ENCODE measurements at regions not wholly inside any gene's neighbourhood (a gene's known extent, or its start where the extent isn't known, plus 50 kb on each side); places are given as distances from the start of the nearest gene placed in this dataset.

DNA sequence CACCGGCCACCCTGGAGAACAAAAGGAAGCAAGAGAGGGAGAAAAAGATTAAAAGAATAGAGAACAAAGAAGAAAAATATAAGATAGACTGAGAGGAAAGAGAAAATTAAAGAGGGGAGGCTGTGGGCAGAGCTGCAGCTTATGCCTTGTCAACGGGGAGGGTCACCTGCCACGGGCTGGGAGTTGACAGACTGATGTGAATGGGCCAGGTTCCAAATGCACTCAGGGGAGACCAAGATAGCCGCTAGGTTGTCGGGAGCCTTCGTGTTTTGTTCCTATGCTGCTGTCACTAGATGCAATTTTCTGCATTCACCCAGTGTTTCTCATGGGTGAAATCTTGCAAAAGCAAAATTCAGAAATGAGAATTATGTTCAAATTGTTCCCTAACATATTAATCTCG lies 119.6 kb upstream of the MTHFD1L start:
- ATAC-seq (ENCODE audit: insufficient read depth, low read depth) (no peak), DNase-seq (no peak)
- no peak for TF ChIP-seq EZH2 (IDR thresholded peaks at IDR 0.05; ENCODE audit: borderline replicate concordance, low read depth, low read length, severe bottlenecking)
- TF ChIP-seq, protein P1, sequence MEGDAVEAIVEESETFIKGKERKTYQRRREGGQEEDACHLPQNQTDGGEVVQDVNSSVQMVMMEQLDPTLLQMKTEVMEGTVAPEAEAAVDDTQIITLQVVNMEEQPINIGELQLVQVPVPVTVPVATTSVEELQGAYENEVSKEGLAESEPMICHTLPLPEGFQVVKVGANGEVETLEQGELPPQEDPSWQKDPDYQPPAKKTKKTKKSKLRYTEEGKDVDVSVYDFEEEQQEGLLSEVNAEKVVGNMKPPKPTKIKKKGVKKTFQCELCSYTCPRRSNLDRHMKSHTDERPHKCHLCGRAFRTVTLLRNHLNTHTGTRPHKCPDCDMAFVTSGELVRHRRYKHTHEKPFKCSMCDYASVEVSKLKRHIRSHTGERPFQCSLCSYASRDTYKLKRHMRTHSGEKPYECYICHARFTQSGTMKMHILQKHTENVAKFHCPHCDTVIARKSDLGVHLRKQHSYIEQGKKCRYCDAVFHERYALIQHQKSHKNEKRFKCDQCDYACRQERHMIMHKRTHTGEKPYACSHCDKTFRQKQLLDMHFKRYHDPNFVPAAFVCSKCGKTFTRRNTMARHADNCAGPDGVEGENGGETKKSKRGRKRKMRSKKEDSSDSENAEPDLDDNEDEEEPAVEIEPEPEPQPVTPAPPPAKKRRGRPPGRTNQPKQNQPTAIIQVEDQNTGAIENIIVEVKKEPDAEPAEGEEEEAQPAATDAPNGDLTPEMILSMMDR (IDR thresholded peaks at IDR 0.05; ENCODE audit: borderline replicate concordance, extremely low read depth, low read length, poor library complexity, severe bottlenecking): no peak
- Histone ChIP-seq H3K27me3 (ENCODE audit: insufficient read depth, low read length, poor library complexity) (peaks cover 14% of the 10 kb centered on the region), H3K4me1 (ENCODE audit: insufficient read depth, low read length) (no peaks in the 10 kb centered on the region), H3K4me3 (ENCODE audit: low read depth in 1 of 2, low read length in 2 of 2) (no peak overlapping the region), H3K9me3 (ENCODE audit: insufficient read depth, low read length, severe bottlenecking) (no peaks in the 10 kb centered on the region), H3K36me3 (ENCODE audit: insufficient read depth, low read length) (no peaks in the 10 kb centered on the region), H3K27ac (ENCODE audit: low read length) (no peak overlapping the region), H4K20me1 (ENCODE audit: insufficient read depth, low read length) (no peaks in the 10 kb centered on the region), H3K9ac (ENCODE audit: low read depth, low read length) (no peak overlapping the region), H3K79me2 (ENCODE audit: insufficient read depth, low read length) (no peaks in the 10 kb centered on the region), H3K4me2 (ENCODE audit: insufficient read depth, low read length) (no peak overlapping the region), H2AFZ (ENCODE audit: low read depth, low read length) (no peak overlapping the region)

DNA sequence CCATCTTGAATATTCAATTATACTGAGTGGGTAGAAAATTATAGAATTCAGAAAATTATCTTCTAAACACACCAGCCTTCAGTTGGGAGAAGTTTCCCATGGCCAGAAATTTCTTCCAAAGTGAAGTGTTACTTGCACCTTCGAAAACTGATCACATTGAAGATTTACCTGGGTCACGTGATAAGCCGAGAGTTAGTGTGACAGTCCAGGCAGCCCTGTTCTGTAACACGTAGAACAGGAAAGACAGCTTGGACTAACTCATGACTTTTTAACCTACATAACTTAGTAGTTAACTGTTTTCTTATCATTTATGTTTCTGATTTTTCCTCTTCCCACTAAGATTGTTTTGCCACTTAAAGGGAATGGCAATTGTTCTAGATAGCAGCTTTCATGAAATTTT lies 118.3 kb upstream of the MTHFD1L start:
- no peaks in the 10 kb centered on the region for H3K36me3 ChIP-seq (ENCODE audit: insufficient read depth, low read length)
- TF ChIP-seq EZH2 (IDR thresholded peaks at IDR 0.05; ENCODE audit: borderline replicate concordance, low read depth, low read length, severe bottlenecking): no peak
- TF ChIP-seq, protein P1 (IDR thresholded peaks at IDR 0.05; ENCODE audit: borderline replicate concordance, extremely low read depth, low read length, poor library complexity, severe bottlenecking): no peak
- H4K20me1 ChIP-seq (ENCODE audit: insufficient read depth, low read length): no peaks in the 10 kb centered on the region
- no peaks in the 10 kb centered on the region for H3K9me3 ChIP-seq (ENCODE audit: insufficient read depth, low read length, severe bottlenecking)
- no peak overlapping the region for H3K27ac ChIP-seq (ENCODE audit: low read length)
- H3K4me1 ChIP-seq (ENCODE audit: insufficient read depth, low read length): no peaks in the 10 kb centered on the region
- no peak for ATAC-seq (ENCODE audit: insufficient read depth, low read depth)
- no peak for DNase-seq
- H2AFZ ChIP-seq (ENCODE audit: low read depth, low read length): no peak overlapping the region
- peaks cover 11% of the 10 kb centered on the region for H3K27me3 ChIP-seq (ENCODE audit: insufficient read depth, low read length, poor library complexity)
- H3K79me2 ChIP-seq (ENCODE audit: insufficient read depth, low read length): no peaks in the 10 kb centered on the region
- no peak overlapping the region for H3K9ac ChIP-seq (ENCODE audit: low read depth, low read length)
- no peak overlapping the region for H3K4me2 ChIP-seq (ENCODE audit: insufficient read depth, low read length)
- no peak overlapping the region for H3K4me3 ChIP-seq (ENCODE audit: low read depth in 1 of 2, low read length in 2 of 2)

DNA sequence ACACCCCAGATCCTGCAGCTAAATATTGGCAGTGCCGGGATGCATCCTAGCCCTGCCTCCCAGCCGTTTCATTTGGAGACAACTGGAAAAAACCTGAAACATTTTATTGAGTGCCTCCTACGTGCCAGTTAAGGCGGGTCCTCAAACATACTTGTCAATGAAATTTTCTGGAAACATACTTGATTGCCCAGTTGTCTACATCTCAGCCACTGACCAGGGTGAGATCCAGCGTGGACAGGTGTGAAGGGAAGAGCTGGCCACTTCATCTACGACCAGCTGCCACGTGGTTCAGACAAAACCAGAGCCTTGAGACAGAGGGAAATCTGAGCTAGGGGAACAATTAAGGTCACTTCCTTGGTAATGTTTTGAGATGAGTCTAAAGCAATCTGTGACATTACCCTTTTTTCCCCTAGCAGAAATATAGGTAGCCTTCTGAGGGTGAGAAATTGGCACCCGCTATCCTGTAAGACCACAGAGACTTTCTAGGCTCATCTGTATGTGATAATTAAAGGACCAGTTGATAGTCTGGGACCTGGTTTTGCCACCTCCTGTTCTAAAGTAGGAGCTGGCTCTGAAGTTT lies 116.3 kb upstream of the MTHFD1L start:
- DNase-seq (no peak), ATAC-seq (ENCODE audit: insufficient read depth, low read depth) (no peak)
- no peak for TF ChIP-seq EZH2 (IDR thresholded peaks at IDR 0.05; ENCODE audit: borderline replicate concordance, low read depth, low read length, severe bottlenecking)
- TF ChIP-seq, protein P1 (IDR thresholded peaks at IDR 0.05; ENCODE audit: borderline replicate concordance, extremely low read depth, low read length, poor library complexity, severe bottlenecking): no peak
- no peaks in the 10 kb centered on the region for H3K79me2 ChIP-seq (ENCODE audit: insufficient read depth, low read length)
- no peaks in the 10 kb centered on the region for H4K20me1 ChIP-seq (ENCODE audit: insufficient read depth, low read length)
- H3K4me1 ChIP-seq (ENCODE audit: insufficient read depth, low read length): no peaks in the 10 kb centered on the region
- H2AFZ ChIP-seq (ENCODE audit: low read depth, low read length): no peak overlapping the region
- no peak overlapping the region for H3K9ac ChIP-seq (ENCODE audit: low read depth, low read length)
- peaks cover 17% of the 10 kb centered on the region for H3K27me3 ChIP-seq (ENCODE audit: insufficient read depth, low read length, poor library complexity)
- H3K36me3 ChIP-seq (ENCODE audit: insufficient read depth, low read length): no peaks in the 10 kb centered on the region
- H3K4me2 ChIP-seq (ENCODE audit: insufficient read depth, low read length): no peak overlapping the region
- no peaks in the 10 kb centered on the region for H3K9me3 ChIP-seq (ENCODE audit: insufficient read depth, low read length, severe bottlenecking)
- no peak overlapping the region for H3K4me3 ChIP-seq (ENCODE audit: low read depth in 1 of 2, low read length in 2 of 2)
- H3K27ac ChIP-seq (ENCODE audit: low read length): no peak overlapping the region

DNA sequence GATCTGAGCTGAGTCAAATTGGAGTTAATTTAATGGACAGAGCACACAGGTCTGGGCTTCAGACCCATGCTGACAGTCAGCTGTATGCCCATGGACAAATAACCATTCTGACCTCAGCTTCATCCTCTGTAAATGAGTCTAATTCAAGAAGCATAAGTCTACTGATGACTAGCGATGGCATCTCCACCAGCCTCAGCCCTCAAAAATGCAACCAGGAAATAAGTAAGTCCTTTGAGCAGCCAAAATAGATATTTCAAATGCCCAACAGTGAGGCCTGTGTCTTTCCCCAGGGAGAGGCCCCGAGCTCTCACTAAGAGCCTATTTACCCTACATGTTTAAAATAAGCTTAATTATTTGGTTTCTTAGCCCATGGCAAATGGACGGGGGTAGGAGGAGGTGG lies 114.2 kb upstream of the MTHFD1L start:
- no peak overlapping the region for H3K27ac ChIP-seq (ENCODE audit: low read length)
- DNase-seq: no peak
- no peaks in the 10 kb centered on the region for H4K20me1 ChIP-seq (ENCODE audit: insufficient read depth, low read length)
- no peak for ATAC-seq (ENCODE audit: insufficient read depth, low read depth)
- H3K36me3 ChIP-seq (ENCODE audit: insufficient read depth, low read length): no peaks in the 10 kb centered on the region
- no peaks in the 10 kb centered on the region for H3K79me2 ChIP-seq (ENCODE audit: insufficient read depth, low read length)
- no peaks in the 10 kb centered on the region for H3K4me1 ChIP-seq (ENCODE audit: insufficient read depth, low read length)
- H2AFZ ChIP-seq (ENCODE audit: low read depth, low read length): no peak overlapping the region
- peaks cover 18% of the 10 kb centered on the region for H3K27me3 ChIP-seq (ENCODE audit: insufficient read depth, low read length, poor library complexity)
- no peak overlapping the region for H3K4me3 ChIP-seq (ENCODE audit: low read depth in 1 of 2, low read length in 2 of 2)
- no peaks in the 10 kb centered on the region for H3K9me3 ChIP-seq (ENCODE audit: insufficient read depth, low read length, severe bottlenecking)
- no peak overlapping the region for H3K4me2 ChIP-seq (ENCODE audit: insufficient read depth, low read length)
- no peak overlapping the region for H3K9ac ChIP-seq (ENCODE audit: low read depth, low read length)
- TF ChIP-seq, protein P1 (IDR thresholded peaks at IDR 0.05; ENCODE audit: borderline replicate concordance, extremely low read depth, low read length, poor library complexity, severe bottlenecking): no peak
- no peak for TF ChIP-seq EZH2 (IDR thresholded peaks at IDR 0.05; ENCODE audit: borderline replicate concordance, low read depth, low read length, severe bottlenecking)

Data from DND-41 (cell line).